WERI-Rb-1 (cell line): ENCODE measurements at regions not wholly inside any gene's neighbourhood (a gene's known extent, or its start where the extent isn't known, plus 50 kb on each side); places are given as distances from the start of the nearest gene placed in this dataset.

Experiments
- DNase-seq: peaks from one replicate; pipeline ENCODE4 v3.0.0-alpha.2; 2020
- H3K27ac ChIP-seq: fragments of 250-450 bp; sonication (Bioruptor Pico); 2 replicates; pipeline ENCODE4 v1.5.1; 2020; ENCODE audit warnings: mild to moderate bottlenecking, moderate library complexity
- H3K27me3 ChIP-seq: fragments of 250-450 bp; sonication (Bioruptor Pico); 2 replicates; pipeline ENCODE4 v1.5.1; 2021; ENCODE audit warnings: mild to moderate bottlenecking, low read depth, moderate library complexity; ENCODE audit not compliant: insufficient read depth, severe bottlenecking
- H3K36me3 ChIP-seq: fragments of 250-450 bp; sonication (Bioruptor Pico); 2 replicates; pipeline ENCODE4 v1.5.1; 2020; ENCODE audit warnings: mild to moderate bottlenecking, moderate library complexity
- H3K4me3 ChIP-seq: 2 replicates; pipeline ENCODE4 v1.5.1; 2011; ENCODE audit warnings: low read depth, mild to moderate bottlenecking, control low read depth, low read length
- H3K9me3 ChIP-seq: fragments of 250-450 bp; sonication (Bioruptor Pico); 2 replicates; pipeline ENCODE4 v1.5.1; 2021; ENCODE audit warnings: mild to moderate bottlenecking, moderate library complexity; ENCODE audit not compliant: severe bottlenecking
- TF ChIP-seq, protein P1 (sequence below): IDR thresholded peaks from 2 replicates; pipeline ENCODE4 v1.5.1; 2011; ENCODE audit warnings: low read depth, mild to moderate bottlenecking, control low read depth, inconsistent platforms, low read length

DNA sequence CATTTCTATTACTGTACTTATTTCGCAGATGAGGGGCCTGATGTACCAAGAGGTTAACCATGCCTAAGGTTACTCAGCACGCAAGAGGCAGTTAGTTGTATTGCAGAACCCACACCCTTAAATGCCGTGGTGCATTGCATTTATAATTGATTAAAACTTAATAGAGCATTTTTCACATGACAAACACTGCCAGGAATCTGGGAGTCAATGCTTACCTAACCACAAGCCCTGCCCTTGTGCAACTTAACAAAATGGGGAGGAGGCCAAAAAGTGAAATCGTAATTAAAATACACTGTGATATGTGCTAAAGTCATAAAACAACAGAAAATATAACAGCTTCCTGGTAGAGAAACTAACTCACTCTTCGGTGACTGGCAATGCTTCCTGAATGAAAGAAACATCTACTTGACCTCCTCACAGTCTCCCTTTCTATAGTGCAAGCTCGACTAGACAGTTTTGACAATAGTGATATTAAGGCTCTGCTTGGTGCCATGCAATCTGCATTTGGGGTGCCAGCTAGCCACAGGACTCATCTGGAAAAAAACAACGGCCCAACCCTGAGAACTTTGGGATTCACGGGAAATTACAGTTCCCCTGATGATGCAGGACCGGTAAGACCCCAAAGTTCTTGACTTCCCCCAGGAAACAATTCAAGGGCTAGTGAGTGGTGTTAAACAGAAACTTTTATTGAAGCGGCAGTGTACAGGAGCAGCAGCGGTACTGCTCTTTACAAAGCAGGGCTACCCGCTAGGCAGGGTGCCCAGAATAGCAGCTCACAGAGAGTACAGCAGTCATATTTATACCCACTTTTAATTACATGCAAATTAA, 612.4 kb downstream of the TNS3 start:
- no peaks in the 10 kb centered on the region for H3K27me3 ChIP-seq
- no peak overlapping the region for H3K27ac ChIP-seq
- TF ChIP-seq, protein P1, sequence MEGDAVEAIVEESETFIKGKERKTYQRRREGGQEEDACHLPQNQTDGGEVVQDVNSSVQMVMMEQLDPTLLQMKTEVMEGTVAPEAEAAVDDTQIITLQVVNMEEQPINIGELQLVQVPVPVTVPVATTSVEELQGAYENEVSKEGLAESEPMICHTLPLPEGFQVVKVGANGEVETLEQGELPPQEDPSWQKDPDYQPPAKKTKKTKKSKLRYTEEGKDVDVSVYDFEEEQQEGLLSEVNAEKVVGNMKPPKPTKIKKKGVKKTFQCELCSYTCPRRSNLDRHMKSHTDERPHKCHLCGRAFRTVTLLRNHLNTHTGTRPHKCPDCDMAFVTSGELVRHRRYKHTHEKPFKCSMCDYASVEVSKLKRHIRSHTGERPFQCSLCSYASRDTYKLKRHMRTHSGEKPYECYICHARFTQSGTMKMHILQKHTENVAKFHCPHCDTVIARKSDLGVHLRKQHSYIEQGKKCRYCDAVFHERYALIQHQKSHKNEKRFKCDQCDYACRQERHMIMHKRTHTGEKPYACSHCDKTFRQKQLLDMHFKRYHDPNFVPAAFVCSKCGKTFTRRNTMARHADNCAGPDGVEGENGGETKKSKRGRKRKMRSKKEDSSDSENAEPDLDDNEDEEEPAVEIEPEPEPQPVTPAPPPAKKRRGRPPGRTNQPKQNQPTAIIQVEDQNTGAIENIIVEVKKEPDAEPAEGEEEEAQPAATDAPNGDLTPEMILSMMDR, result no peak
- H3K4me3 ChIP-seq, result no peak overlapping the region
- H3K9me3 ChIP-seq, result peaks cover 2% of the 10 kb centered on the region
- no peaks in the 10 kb centered on the region for H3K36me3 ChIP-seq
- no peak for DNase-seq

DNA sequence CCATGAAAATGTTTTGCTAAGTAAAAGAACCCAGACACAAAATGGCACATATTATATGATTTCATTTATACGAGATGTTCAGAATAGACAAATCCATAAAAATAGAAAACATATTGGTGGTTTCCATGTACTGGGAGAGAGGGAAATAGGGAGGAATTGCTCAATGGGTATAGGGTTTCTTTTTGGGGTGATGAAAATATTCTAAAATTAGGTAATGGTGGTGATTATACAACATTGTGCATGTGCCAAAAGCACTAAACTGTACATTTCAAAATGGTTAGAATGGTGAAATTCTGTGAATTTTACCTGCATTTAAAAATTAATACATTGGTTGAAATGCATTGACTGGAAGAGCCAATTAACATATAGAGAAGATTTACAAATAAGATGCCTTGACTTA, 613.9 kb downstream of the TNS3 start:
- H3K27me3 ChIP-seq, result no peaks in the 10 kb centered on the region
- no peak overlapping the region for H3K27ac ChIP-seq
- no peak for DNase-seq

DNA sequence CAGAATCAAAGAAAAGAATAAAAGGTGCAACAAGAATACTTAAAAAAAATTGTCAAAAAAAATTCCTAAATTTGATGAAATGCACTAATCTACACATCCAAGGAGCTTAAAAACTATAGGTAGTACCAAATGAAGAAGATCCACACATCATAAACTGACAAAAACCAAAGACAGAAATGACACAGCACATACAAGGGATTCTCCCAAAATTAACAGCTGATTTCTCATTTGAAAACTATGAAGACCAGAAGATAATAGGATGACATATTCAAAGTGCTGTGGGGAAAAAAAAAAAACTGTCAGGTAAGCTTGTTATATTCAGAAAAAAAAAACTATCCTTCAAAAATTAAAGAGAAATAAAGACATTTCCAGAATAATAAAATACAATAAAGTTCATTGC, 618.2 kb downstream of the TNS3 start:
- TF ChIP-seq, protein P1, result no peak
- no peak overlapping the region for H3K4me3 ChIP-seq
- H3K9me3 ChIP-seq, result peaks cover 6% of the 10 kb centered on the region
- no peaks in the 10 kb centered on the region for H3K27me3 ChIP-seq
- H3K36me3 ChIP-seq, result no peaks in the 10 kb centered on the region
- H3K27ac ChIP-seq, result no peak overlapping the region
- DNase-seq, result no peak

More for the DNA sequence above, 613.9 kb downstream of the TNS3 start:
- TF ChIP-seq, protein P1, result no peak
- H3K9me3 ChIP-seq, result peaks cover 6% of the 10 kb centered on the region
- H3K36me3 ChIP-seq, result no peaks in the 10 kb centered on the region
- H3K4me3 ChIP-seq, result no peak overlapping the region

DNA sequence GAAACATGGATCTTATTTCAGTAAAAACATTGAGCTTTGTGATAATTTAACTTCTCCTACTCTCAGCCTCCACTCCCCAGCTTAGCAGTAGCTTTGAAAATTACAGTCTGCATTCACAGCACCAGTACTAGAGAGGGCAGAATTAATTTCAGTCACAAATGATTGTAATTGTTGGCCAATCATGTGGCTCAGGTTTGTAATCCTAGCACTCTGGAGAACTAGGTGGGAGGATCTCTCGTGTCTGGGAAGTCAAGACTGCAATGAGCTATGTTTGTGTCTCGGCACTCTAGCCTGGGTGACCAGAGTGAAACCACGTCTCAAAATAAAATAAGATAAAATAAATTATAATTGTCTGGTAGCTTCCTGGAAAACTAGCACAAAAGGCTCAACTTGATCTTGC, 620.9 kb downstream of the TNS3 start:
- Histone ChIP-seq H3K27me3 (no peaks in the 10 kb centered on the region), H3K36me3 (no peaks in the 10 kb centered on the region), H3K27ac (no peak overlapping the region), H3K9me3 (peaks cover 6% of the 10 kb centered on the region), H3K4me3 (no peak overlapping the region)
- TF ChIP-seq, protein P1, result no peak
- no peak for DNase-seq

DNA sequence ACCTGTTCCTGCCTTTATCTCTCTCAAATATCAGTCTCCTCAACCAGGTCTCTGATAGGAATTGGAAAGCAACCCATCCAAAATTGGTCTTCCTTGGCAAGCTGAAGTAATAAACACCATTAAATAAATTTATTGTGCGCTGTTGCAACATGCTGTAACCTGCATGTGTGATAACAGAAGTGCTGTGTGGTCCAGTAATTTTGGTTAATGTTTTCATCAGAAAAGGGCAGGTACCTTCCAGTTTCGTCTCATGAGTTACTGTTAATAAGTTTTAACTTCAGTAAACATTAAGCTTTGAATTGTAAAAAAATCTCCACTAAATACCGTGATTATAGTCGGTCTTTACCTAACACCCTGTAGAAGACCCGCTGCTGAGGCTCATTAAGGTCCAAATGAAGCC, 624.7 kb downstream of the TNS3 start:
- no peaks in the 10 kb centered on the region for H3K36me3 ChIP-seq
- no peak for DNase-seq
- TF ChIP-seq, protein P1, result no peak
- H3K9me3 ChIP-seq, result no peaks in the 10 kb centered on the region
- H3K4me3 ChIP-seq, result no peak overlapping the region
- H3K27me3 ChIP-seq, result no peaks in the 10 kb centered on the region
- H3K27ac ChIP-seq, result no peak overlapping the region

DNA sequence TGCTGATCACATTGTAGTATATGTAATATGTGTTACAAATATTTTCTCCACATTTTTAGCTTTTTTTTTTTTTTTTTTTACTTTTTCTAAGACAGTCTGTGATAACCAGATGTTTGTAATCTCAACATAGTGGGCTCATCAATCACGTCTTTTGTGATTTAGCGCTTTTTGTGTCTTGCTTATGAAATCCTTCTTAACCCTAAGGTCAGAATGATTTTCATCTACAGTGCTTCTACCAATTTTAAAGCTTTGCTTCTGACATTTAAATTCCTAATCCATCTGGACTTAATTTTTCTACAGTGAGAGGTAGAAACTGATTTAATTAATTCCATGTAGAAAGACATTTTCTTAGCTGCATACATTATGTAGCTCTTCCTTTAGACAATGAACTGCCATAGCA, 626.4 kb downstream of the TNS3 start:
- DNase-seq, result no peak
- Histone ChIP-seq H3K27ac (no peak overlapping the region), H3K36me3 (no peaks in the 10 kb centered on the region), H3K27me3 (no peaks in the 10 kb centered on the region), H3K9me3 (no peaks in the 10 kb centered on the region), H3K4me3 (no peak overlapping the region)
- TF ChIP-seq, protein P1, result no peak
